Thoracic aorta (tissue), 2 donors: ENCODE measurements at regions not wholly inside any gene's neighbourhood (a gene's known extent, or its start where the extent isn't known, plus 50 kb on each side); places are given as distances from the start of the nearest gene placed in this dataset.

Experiments
- ATAC-seq: fragments of 150-250 bp; one replicate; pipeline ENCODE4 v1.8.0; 2017; ENCODE audit warnings: low read depth; ENCODE audit not compliant: insufficient number of reproducible peaks, low FRiP score
- DNase-seq: peaks from one replicate; pipeline ENCODE4 v3.0.0-alpha.2; 2020; ENCODE audit warnings: low spot score
- H3K27ac ChIP-seq, 2 donors: fragments of 200-600 bp; sonication (generic); 1 replicate in 1 of 2; 2 replicates in 1 of 2; pipeline ENCODE4 v1.5.1; 2016; ENCODE audit warnings: mild to moderate bottlenecking in 2 of 2, moderate library complexity in 2 of 2
- H3K27me3 ChIP-seq: fragments of 200-600 bp; sonication (generic); replicated peaks from 2 replicates; pipeline ENCODE4 v1.6.0; 2016; ENCODE audit warnings: mild to moderate bottlenecking; ENCODE audit not compliant: insufficient read depth
- H3K36me3 ChIP-seq: fragments of 200-600 bp; sonication (generic); one replicate; pipeline ENCODE4 v1.5.1; 2016
- H3K4me1 ChIP-seq, 2 donors: fragments of 200-600 bp; sonication (generic); 1 replicate in 1 of 2; 2 replicates in 1 of 2; pipeline versions ENCODE4 v1.5.1 to v1.6.0; 2016; ENCODE audit warnings: low read depth in 2 of 2, mild to moderate bottlenecking in 1 of 2; ENCODE audit not compliant: control insufficient read depth in 1 of 2
- H3K4me3 ChIP-seq: fragments of 200-600 bp; sonication (generic); 2 replicates; pipeline ENCODE4 v1.5.1; 2016; ENCODE audit warnings: mild to moderate bottlenecking
- H3K9me3 ChIP-seq: fragments of 200-600 bp; sonication (generic); 2 replicates; pipeline ENCODE4 v1.5.1; 2016
- CTCF ChIP-seq: fragments of 200-600 bp; sonication (generic); IDR thresholded peaks from one replicate; pipeline ENCODE4 v1.5.1; 2019; ENCODE audit warnings: antibody characterized with exemption

- TF ChIP-seq CTCF: no peak
- no peaks in the 10 kb centered on the region for H3K4me1 ChIP-seq
- no peaks in the 10 kb centered on the region for H3K9me3 ChIP-seq
- no peaks in the 10 kb centered on the region for H3K36me3 ChIP-seq
- H3K4me3 ChIP-seq: no peak overlapping the region
- no peaks in the 10 kb centered on the region for H3K27me3 ChIP-seq
- ATAC-seq: no peak
- H3K27ac ChIP-seq: no peak overlapping the region
- DNase-seq: no peak
Measured at GRCh38 chr2:219752726-219753125, 125.3 kb downstream of the SLC4A3 start.

- no peak for TF ChIP-seq CTCF
- H3K4me1 ChIP-seq: no peaks in the 10 kb centered on the region
- ATAC-seq (no peak), DNase-seq (no peak)
- no peak overlapping the region for H3K4me3 ChIP-seq
- H3K36me3 ChIP-seq: no peaks in the 10 kb centered on the region
- H3K27ac ChIP-seq: no peak overlapping the region
- H3K9me3 ChIP-seq: no peaks in the 10 kb centered on the region
- no peaks in the 10 kb centered on the region for H3K27me3 ChIP-seq
Measured at GRCh38 chr2:219758907-219759680, 131.7 kb downstream of the SLC4A3 start.

GRCh38 chr2:219759801-219760200 lies 132.4 kb downstream of the SLC4A3 start:
- Histone ChIP-seq H3K36me3 (no peaks in the 10 kb centered on the region), H3K4me1 (no peaks in the 10 kb centered on the region), H3K27me3 (no peaks in the 10 kb centered on the region), H3K9me3 (no peaks in the 10 kb centered on the region), H3K4me3 (no peak overlapping the region), H3K27ac (no peak overlapping the region)
- no peak for TF ChIP-seq CTCF
- DNase-seq (no peak), ATAC-seq (no peak)

GRCh38 chr2:219765231-219765911 lies 137.9 kb downstream of the SLC4A3 start:
- Histone ChIP-seq H3K27me3 (no peaks in the 10 kb centered on the region), H3K27ac (no peak overlapping the region), H3K9me3 (no peaks in the 10 kb centered on the region), H3K4me3 (no peak overlapping the region), H3K4me1 (peaks cover 0 to 14% of the 10 kb centered on the region in 2 donors), H3K36me3 (no peaks in the 10 kb centered on the region)
- no peak for ATAC-seq
- DNase-seq: no peak
- no peak for TF ChIP-seq CTCF

GRCh38 chr2:219766658-219767057 lies 139.2 kb downstream of the SLC4A3 start:
- no peak for DNase-seq
- H3K36me3 ChIP-seq: no peaks in the 10 kb centered on the region

More at GRCh38 chr2:219766658-219767057, 139.2 kb downstream of the SLC4A3 start:
- Histone ChIP-seq H3K4me1 (peaks cover 0 to 14% of the 10 kb centered on the region in 2 donors), H3K27me3 (no peaks in the 10 kb centered on the region), H3K27ac (no peak overlapping the region), H3K9me3 (no peaks in the 10 kb centered on the region), H3K4me3 (no peak overlapping the region)
- ATAC-seq: no peak
- TF ChIP-seq CTCF: no peak
